HG03280 (cell line): ENCODE measurements at regions not wholly inside any gene's neighbourhood (a gene's known extent, or its start where the extent isn't known, plus 50 kb on each side); places are given as distances from the start of the nearest gene placed in this dataset.

Source experiments
- ATAC-seq: cut with Tn5 transposase; IDR thresholded peaks from one replicate; pipeline ENCODE4 v1.9.1; 2021; ENCODE audit warnings: mild to moderate bottlenecking, moderate library complexity; ENCODE audit not compliant: unreplicated experiment

DNA sequence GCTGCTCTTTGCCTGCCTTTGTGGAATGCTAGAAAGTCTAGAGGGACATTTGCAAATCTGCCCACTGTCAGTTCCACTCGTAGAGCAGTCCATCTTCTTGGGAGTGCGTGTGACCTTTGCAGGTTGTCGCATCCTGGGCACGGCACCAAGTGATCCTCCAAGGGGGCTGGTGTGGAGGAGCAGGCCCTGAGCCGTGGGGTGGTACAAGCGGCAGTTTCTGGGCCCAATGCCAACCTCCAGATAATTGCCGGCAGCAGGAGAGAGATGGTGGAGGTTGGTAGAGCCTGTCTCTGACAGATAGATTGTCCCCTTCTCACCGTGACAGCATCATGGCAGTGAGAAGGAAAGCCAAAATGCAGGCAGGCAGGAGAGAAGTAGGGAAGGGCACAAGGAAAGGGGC, 150.7 kb upstream of the SLC14A2 start:
- no peak for ATAC-seq

GRCh38 chr18:45467293-45467692, 148.0 kb upstream of the SLC14A2 start:
- ATAC-seq = no peak

- ATAC-seq = no peak
Measured at GRCh38 chr18:45467945-45468344, 147.3 kb upstream of the SLC14A2 start.

- no peak for ATAC-seq
Measured at GRCh38 chr18:45478889-45479288, 136.4 kb upstream of the SLC14A2 start.

- ATAC-seq = no peak
Measured at GRCh38 chr18:45480219-45481015, 134.9 kb upstream of the SLC14A2 start.

DNA sequence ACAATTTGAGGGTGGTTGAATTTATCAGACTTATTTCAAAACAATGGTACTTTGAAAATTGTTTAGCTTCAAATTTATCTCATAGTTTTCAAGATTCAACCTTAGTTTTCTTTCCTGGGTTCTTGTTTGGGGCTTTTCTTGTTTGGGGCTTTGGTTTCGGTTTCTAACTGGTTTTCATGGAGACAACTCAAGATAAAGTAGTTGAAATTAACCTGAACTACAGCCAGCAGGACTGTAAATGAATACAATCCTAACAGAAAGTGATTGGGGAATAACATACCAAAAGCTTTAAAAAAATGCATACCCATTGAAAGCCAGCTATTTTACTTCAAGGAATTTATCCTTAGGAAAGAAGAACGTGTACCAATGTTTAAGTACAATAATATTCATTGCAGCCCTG, 133.5 kb upstream of the SLC14A2 start:
- no peak for ATAC-seq

DNA sequence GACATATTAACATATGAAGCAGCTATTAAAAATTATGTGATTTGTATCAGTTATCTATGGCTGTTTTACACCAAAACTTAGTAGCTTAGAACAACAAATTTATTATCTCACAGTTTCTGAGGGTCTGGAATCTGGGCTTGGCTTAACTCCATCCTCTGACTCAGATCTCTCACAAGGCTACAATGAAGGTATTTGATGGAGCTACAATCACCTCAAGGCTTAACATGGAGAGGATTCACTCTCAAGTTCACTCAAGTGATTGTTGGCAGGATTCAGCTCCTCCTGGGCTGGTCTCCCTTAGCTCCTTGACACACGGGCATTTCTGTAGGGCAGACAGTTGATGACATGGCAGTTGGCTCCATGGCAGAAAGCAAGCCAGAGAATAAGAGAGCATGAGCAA, 133.0 kb upstream of the SLC14A2 start:
- no peak for ATAC-seq

DNA sequence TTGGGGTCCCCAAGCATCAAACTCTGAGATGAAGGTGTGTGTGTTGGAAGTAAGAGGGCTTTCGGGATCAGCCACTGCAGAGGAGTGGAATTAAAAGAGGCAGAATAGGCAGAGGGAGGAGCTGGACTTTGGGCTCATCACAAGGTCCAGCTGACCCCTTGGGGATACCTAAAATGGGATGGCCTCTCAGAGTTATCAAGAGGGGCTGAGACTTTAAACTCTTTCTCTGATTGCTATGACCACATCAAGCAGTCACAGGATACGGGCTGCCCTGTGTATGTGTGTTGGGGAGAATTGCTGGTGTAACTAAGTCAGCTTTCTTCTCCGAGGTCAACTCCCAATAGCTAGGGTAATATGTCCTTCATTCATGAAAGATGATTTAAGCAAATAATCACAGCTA, 127.7 kb upstream of the SLC14A2 start:
- no peak for ATAC-seq

DNA sequence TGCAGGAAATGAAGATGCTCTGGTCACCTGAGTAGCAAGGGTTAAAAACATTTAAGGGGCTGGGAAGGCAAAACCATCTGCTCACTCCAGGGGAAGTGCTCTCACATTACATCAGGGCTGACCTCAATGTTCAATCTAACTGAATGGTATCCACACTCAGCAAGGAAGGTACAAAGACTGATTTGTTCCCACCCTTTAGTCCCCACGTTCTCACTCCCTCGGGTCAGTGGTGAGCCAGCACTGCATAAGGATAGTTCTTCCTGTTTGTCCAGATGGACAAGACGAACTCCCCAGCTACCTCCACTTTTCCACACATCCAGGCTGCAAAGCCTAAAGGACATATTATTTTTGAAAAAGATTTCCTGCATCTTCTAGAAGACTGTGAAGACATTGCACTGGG, 126.6 kb upstream of the SLC14A2 start:
- ATAC-seq = no peak

DNA sequence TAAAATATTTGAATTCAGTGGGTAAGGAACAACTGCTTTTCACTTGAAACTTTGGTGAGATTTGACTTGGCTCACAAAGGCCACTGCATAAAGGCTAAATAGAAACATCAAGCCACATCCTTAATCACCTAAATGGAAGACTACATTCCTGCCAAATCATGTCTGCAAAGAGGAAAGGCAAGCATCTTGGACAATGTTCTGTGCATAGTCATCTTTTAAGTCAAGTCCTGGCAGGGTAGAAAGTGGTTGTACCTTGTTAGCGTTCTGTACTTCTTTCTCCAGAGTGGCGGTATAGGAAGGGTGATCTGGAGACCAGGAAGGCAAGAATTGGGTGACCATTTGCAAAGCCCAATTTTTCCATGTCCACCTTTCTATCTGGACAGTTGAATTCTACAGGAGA, 121.4 kb upstream of the SLC14A2 start:
- no peak for ATAC-seq

DNA sequence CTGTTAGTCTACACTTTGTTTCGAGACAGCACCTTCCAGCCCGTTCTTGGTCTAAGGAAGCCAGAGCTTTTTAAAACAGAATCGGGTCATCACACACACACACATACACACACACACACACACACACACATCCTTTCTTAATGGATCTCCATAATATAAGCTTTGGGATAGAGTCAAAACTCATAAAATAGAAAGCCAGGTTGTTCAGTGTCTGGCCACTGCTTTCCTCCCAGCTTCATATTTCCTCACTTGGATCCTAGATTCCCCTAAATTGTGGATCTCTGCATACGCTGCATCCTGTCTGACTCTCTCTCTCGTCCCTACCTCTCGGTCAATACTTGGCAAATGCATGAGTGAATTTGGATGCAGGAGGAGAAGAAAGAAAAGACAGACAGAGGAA, 120.5 kb upstream of the SLC14A2 start:
- no peak for ATAC-seq

- ATAC-seq = no peak
Measured at GRCh38 chr18:45496741-45497140, 118.5 kb upstream of the SLC14A2 start.

DNA sequence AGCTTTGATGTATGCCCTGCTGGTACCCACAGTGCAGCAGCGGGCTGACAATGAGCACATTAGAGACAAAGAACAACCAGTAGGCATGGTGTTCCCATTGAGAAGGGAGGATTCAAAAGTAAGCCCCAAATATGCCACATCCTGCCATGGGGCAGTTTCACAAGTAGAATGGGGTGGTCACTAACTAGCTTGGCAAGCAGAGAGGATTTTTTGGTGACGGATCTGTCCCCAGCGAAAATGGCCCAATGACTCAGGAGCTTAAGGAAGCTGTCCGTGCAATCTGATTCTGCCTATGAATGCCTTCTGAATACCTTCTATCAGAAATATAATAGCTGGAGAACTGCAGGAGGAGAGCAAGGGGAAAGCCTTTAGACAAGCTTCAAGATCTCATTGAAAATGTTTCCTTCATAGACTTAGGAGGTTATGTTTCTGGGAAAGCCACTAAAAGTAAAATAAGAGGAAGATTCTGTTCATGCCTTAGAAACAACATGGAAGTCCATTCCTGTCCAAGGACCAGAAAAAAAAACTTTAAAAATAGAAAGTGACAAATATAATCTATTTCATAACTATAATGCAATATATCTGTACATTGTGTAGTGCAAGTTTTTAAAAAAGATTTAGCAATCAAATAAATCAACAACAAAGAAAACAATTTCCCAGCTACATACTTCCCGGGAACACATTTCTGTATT, 117.5 kb upstream of the SLC14A2 start:
- ATAC-seq = no peak

GRCh38 chr18:45498287-45498658, 117.0 kb upstream of the SLC14A2 start:
- no peak for ATAC-seq

DNA sequence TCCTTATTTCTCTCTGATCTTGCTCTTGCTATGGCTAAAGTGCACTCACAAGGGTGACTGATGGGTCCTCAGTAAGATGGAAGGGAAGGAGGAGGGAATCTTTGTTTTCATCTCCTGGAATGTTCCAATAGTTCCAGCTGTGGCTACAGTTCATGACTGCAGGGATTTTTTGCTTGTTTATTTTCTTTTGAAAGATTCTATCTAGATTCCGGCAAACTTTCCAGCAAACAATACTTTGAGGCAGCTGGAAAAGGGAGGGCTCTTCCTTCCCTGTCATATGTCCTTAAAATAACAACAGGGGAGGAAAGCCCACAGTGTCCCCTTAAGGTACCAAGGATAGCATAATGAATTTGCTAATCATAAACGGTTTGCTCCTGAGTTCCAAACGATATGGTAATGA, 111.3 kb upstream of the SLC14A2 start:
- ATAC-seq = no peak

DNA sequence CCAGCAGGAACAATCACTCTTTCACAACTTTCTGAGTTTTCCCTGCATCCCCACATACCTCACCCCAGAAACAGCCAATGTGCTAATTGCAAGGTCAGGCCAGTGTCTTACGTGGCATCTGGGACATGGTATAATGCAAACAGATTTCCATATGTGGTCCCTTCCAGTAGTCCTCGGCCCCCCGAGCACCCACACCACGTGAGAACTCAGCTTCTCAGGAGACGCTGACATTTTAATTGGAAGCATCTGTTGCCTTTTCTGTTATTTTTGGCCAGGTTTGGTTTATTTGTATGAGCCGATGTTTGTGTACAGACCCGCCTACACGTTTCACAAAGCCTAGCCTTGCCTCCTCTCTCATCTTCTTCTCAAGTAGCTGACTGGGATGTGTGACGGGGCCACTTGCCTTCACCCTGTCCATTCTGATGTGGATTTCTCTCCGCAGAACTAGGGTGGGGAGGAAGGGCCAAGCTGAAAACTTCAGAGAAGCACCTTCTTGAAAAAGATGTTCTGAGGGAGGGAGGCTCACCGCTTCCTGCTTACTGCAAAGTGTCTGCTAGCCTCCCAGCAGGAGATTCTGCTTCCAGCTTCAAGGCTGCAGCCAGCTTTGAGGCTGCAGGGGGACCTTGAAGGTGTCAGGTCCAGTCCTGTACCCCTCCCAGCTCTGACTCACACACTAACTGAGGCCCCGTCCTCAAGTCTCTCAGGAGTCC, 109.6 kb upstream of the SLC14A2 start:
- ATAC-seq = no peak

DNA sequence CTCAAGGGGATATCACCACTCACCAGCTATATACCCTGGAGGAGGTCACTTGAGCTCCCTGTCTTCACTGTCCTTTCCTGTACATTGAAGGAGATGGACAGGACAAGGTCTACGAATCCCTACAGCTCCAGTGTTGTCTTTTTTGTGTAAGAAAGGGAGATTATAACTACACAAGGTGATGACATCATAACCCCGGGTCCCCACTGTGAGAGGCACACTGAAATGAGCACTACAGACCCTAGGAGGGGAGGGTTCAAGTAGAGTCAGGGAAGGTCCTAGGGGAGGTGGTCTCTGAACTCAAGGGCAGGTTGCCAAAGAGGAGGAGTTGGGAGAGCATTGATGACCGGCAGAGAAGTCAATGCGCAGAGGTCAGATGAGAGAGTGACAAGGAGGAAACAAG, 108.3 kb upstream of the SLC14A2 start:
- ATAC-seq = no peak

DNA sequence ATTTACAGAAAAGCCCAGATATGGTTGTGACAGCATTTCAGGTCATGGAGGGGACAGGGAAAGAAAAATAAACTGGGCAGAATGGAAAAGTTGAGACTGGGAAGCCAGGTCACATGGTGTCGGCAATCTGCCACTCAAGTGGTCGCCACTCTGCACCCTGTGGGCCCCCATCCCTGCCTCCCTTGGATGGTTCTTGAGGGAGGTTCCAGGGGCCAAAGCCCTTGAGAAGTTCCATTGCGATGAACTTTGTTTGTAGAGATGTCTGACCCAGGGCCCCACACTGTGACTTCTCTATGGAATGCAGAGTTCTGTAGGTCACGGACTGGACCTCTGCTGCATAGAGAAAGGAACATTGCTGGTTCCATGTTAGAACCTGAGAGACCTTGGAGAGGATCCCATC, 105.7 kb upstream of the SLC14A2 start:
- ATAC-seq = no peak

DNA sequence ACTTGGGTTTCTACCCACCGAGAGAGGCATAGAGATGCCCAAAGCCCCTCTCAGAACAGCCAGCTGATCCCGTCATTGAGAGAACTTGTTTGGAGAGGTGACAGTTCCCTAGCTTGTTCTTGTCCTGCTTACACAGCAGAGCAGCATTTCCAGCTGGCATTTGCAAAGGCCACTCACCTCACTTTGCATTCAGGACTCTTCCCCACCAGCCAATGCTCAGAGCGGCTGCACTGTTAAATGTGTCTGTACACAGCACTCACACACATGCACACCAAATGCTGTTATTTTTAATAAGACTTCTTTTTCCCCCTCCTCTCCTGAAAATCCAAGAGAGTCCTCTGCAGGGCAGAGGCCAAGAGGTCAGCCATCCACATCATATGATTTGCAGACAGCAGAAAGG, 104.6 kb upstream of the SLC14A2 start:
- no peak for ATAC-seq

DNA sequence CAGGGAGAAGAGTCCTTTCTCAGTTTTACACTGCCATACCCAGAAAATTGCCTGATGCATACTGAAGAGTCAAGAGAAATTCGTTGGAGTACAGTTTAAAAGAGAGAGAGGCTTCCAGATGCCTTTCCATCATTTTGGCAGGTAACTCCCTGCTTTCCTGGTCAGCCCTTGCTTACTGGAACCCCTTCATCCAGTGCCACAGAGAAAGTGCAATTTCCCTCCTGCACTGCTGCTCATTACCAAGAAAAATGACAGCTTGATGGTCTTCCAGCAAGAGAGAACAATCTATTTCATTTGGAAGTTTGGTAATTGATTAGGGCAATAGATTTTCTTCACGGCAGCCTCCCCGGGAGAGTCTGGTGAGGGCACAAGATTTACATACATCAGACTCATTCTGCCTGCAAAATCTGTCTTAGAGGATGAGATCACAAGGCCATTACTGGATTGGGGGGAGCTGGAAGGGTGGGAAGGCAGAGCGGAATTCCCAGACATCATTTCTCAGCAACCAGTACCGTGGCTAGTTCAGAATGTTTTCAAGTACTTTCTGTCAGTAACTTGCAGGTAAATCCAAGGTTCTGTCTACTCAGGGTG, 102.8 kb upstream of the SLC14A2 start:
- no peak for ATAC-seq

- no peak for ATAC-seq
Measured at GRCh38 chr18:45517181-45517741, 98.0 kb upstream of the SLC14A2 start.
